Fibroblast of skin of right biceps (primary cell): ENCODE measurements at regions not wholly inside any gene's neighbourhood (a gene's known extent, or its start where the extent isn't known, plus 50 kb on each side); places are given as distances from the start of the nearest gene placed in this dataset.
"Not testable (repeated sequence)": the region's sequence is repeated elsewhere in the genome, so short reads cannot be mapped to it uniquely, and the experiment has no call there.

ENCODE experiments used
- DNase-seq: peaks from one replicate; pipeline ENCODE4 v3.0.0-alpha.2; 2013

- DNase-seq, result no peak
Observed at GRCh38 chr15:77838595-77838994, 205.9 kb upstream of the LINGO1 start.

- DNase-seq, result no peak
Observed at GRCh38 chr15:77838061-77838460, 205.3 kb upstream of the LINGO1 start.

GRCh38 chr15:77837649-77838025, 204.9 kb upstream of the LINGO1 start:
- DNase-seq, result no peak

GRCh38 chr15:77836906-77837648, 204.4 kb upstream of the LINGO1 start:
- DNase-seq, result no peak

- peak; percentile 14 for DNase-seq
Observed at GRCh38 chr15:77836121-77836692, 203.5 kb upstream of the LINGO1 start.

GRCh38 chr15:77834276-77834990, 201.7 kb upstream of the LINGO1 start:
- DNase-seq, result no peak

GRCh38 chr15:77832874-77833273, 200.2 kb upstream of the LINGO1 start:
- no peak for DNase-seq

- no peak for DNase-seq
Observed at GRCh38 chr15:77831986-77832385, 199.3 kb upstream of the LINGO1 start.

- DNase-seq, result peak; percentile 47
Observed at GRCh38 chr15:77830051-77830468, 197.3 kb upstream of the LINGO1 start.

- not testable (repeated sequence) for DNase-seq
Observed at GRCh38 chr15:77829331-77829730, 196.6 kb upstream of the LINGO1 start.

GRCh38 chr15:77827860-77828259, 195.1 kb upstream of the LINGO1 start:
- DNase-seq, result no peak

GRCh38 chr15:77826006-77826695, 193.4 kb upstream of the LINGO1 start:
- no peak for DNase-seq

GRCh38 chr15:77825546-77825945, 192.8 kb upstream of the LINGO1 start:
- no peak for DNase-seq

GRCh38 chr15:77825252-77825542, 192.5 kb upstream of the LINGO1 start:
- DNase-seq, result no peak

GRCh38 chr15:77824361-77825251, 191.9 kb upstream of the LINGO1 start:
- DNase-seq, result no peak

GRCh38 chr15:77823736-77824135, 191.0 kb upstream of the LINGO1 start:
- no peak for DNase-seq

GRCh38 chr15:77822631-77823230, 190.0 kb upstream of the LINGO1 start:
- no peak for DNase-seq

- DNase-seq, result no peak
Observed at GRCh38 chr15:77821959-77822256, 189.2 kb upstream of the LINGO1 start.

GRCh38 chr15:77821188-77821958, 188.7 kb upstream of the LINGO1 start:
- DNase-seq, result peak; percentile 41

GRCh38 chr15:77819851-77820728, 187.4 kb upstream of the LINGO1 start:
- DNase-seq, result peak; percentile 8
